GM23338 (cell line): ENCODE measurements at regions not wholly inside any gene's neighbourhood (a gene's known extent, or its start where the extent isn't known, plus 50 kb on each side); places are given as distances from the start of the nearest gene placed in this dataset.

Experiments used
- ATAC-seq: fragments of 200-7000 bp; cut with Tn5 transposase; 3 replicates; pipeline ENCODE4 v1.9.1; 2020
- DNase-seq: peaks from one replicate; pipeline ENCODE4 v3.0.0-alpha.2; 2015; ENCODE audit warnings: low spot score
- H2AFZ ChIP-seq: fragments of 200-600 bp; sonication (generic); 2 replicates; pipeline ENCODE4 v1.8.0; 2016; ENCODE audit warnings: antibody characterized with exemption, mild to moderate bottlenecking, moderate library complexity
- H3F3A ChIP-seq: fragments of 200-600 bp; sonication (generic); replicated peaks from 2 replicates; pipeline ENCODE4 v1.8.0; 2017; ENCODE audit warnings: antibody characterized with exemption, mixed run types, low read depth
- H3K27ac ChIP-seq: fragments of 200-600 bp; sonication (generic); 2 replicates; pipeline ENCODE4 v1.6.1; 2016; ENCODE audit warnings: low read depth
- H3K27me3 ChIP-seq: fragments of 200-600 bp; sonication (generic); 2 replicates; pipeline ENCODE4 v1.8.0; 2016; ENCODE audit warnings: mild to moderate bottlenecking, mixed run types, moderate library complexity; ENCODE audit not compliant: insufficient read depth
- H3K36me3 ChIP-seq: fragments of 200-600 bp; sonication (generic); 2 replicates; pipeline ENCODE4 v1.8.0; 2016; ENCODE audit warnings: mild to moderate bottlenecking; ENCODE audit not compliant: insufficient read depth
- H3K4me1 ChIP-seq: fragments of 200-600 bp; sonication (generic); 2 replicates; pipeline ENCODE4 v1.8.0; 2016; ENCODE audit warnings: mild to moderate bottlenecking, moderate library complexity; ENCODE audit not compliant: insufficient read depth
- H3K4me2 ChIP-seq: fragments of 200-600 bp; sonication (generic); 2 replicates; pipeline ENCODE4 v1.7.1; 2017; ENCODE audit warnings: mixed run types
- H3K4me3 ChIP-seq: fragments of 200-600 bp; sonication (generic); 2 replicates; pipeline ENCODE4 v1.6.1; 2016; ENCODE audit warnings: mixed run types
- H3K79me2 ChIP-seq: fragments of 200-600 bp; sonication (generic); replicated peaks from 2 replicates; pipeline ENCODE4 v1.8.0; 2017; ENCODE audit warnings: mild to moderate bottlenecking; ENCODE audit not compliant: insufficient read depth
- H3K9me2 ChIP-seq: fragments of 200-600 bp; sonication (generic); 2 replicates; pipeline ENCODE4 v1.8.0; 2017; ENCODE audit not compliant: insufficient read depth
- H4K20me1 ChIP-seq: fragments of 200-600 bp; sonication (generic); replicated peaks from 2 replicates; pipeline ENCODE4 v1.8.0; 2017; ENCODE audit warnings: mild to moderate bottlenecking; ENCODE audit not compliant: insufficient read depth
- H3K27ac Mint-ChIP-seq: 2 replicates; pipeline ENCODE4 v1.8.0; 2020; ENCODE audit warnings: inconsistent platforms, mild to moderate bottlenecking, moderate library complexity, mixed read lengths
- H3K27me3 Mint-ChIP-seq: 3 replicates; pipeline ENCODE4 v1.8.0; 2022; ENCODE audit warnings: low read depth, mild to moderate bottlenecking, moderate library complexity, mixed read lengths, inconsistent platforms; ENCODE audit not compliant: insufficient read depth, poor library complexity
- H3K36me3 Mint-ChIP-seq: 3 replicates; pipeline ENCODE4 v1.8.0; 2021; ENCODE audit warnings: low read depth, mild to moderate bottlenecking, inconsistent platforms, moderate library complexity, mixed read lengths
- H3K4me1 Mint-ChIP-seq: 3 replicates; pipeline ENCODE4 v1.8.0; 2020; ENCODE audit warnings: mild to moderate bottlenecking, inconsistent platforms, mixed read lengths
- H3K4me3 Mint-ChIP-seq: 3 replicates; pipeline ENCODE4 v1.8.0; 2021; ENCODE audit warnings: moderate library complexity, mild to moderate bottlenecking, inconsistent platforms, mixed read lengths
- H3K9me3 Mint-ChIP-seq: 3 replicates; pipeline ENCODE4 v1.8.0; 2020; ENCODE audit warnings: moderate library complexity, mild to moderate bottlenecking, inconsistent platforms, mixed read lengths
- ETS1 ChIP-seq: IDR thresholded peaks from 2 replicates; pipeline ENCODE4 v1.6.1; 2016; ENCODE audit warnings: antibody characterized with exemption
- EZH2phosphoT487 ChIP-seq: fragments of 200-600 bp; sonication (generic); IDR thresholded peaks from one replicate; pipeline ENCODE4 v1.8.1; 2018; ENCODE audit warnings: antibody characterized with exemption; ENCODE audit not compliant: unreplicated experiment
- JUNB ChIP-seq: IDR thresholded peaks from one replicate; pipeline ENCODE4 v1.6.1; 2016; ENCODE audit warnings: antibody characterized with exemption; ENCODE audit not compliant: unreplicated experiment
- POLR2AphosphoS5 ChIP-seq: IDR thresholded peaks from 2 replicates; pipeline ENCODE4 v1.6.1; 2016; ENCODE audit warnings: antibody characterized with exemption, low read depth
- REST ChIP-seq: IDR thresholded peaks from one replicate; pipeline ENCODE4 v1.6.1; 2018; ENCODE audit warnings: antibody characterized with exemption; ENCODE audit not compliant: unreplicated experiment
- STAT1 ChIP-seq: IDR thresholded peaks from one replicate; pipeline ENCODE4 v1.6.1; 2016; ENCODE audit warnings: antibody characterized with exemption; ENCODE audit not compliant: unreplicated experiment
- ZNF114 ChIP-seq: fragments of 250-450 bp; sonication (Bioruptor Pico); IDR thresholded peaks from 2 replicates; pipeline ENCODE4 v1.5.0; 2020; ENCODE audit warnings: mild to moderate bottlenecking, moderate library complexity
- ZNF462 ChIP-seq: fragments of 250-450 bp; sonication (Bioruptor Pico); IDR thresholded peaks from 2 replicates; pipeline ENCODE4 v1.5.0; 2020; ENCODE audit warnings: mild to moderate bottlenecking, moderate library complexity

GRCh38 chr12:85405262-85405661 is 125.2 kb downstream of the ALX1 start (continued):
- TF ChIP-seq REST (no peak), ETS1 (no peak), ZNF114 (CRISPR knock-in tag) (no peak), POLR2AphosphoS5 (no peak), STAT1 (no peak), EZH2phosphoT487 (no peak)

GRCh38 chr12:85405781-85406522 is 125.9 kb downstream of the ALX1 start:
- Mint-ChIP-seq H3K9me3 (no peaks in the 10 kb centered on the region), H3K4me3 (no peak overlapping the region), H3K4me1 (peaks cover 10% of the 10 kb centered on the region; the same call in 2 of the 3 replicates), H3K36me3 (no peaks in the 10 kb centered on the region), H3K27ac (no peak overlapping the region), H3K27me3 (no peaks in the 10 kb centered on the region)
- no peaks in the 10 kb centered on the region for H3K79me2 ChIP-seq
- H2AFZ ChIP-seq = no peak overlapping the region
- no peaks in the 10 kb centered on the region for H3K27me3 ChIP-seq
- no peak overlapping the region for H3K4me2 ChIP-seq
- no peak for ATAC-seq
- H3K4me3 ChIP-seq = no peak overlapping the region
- H3K36me3 ChIP-seq = no peaks in the 10 kb centered on the region
- no peaks in the 10 kb centered on the region for H3K4me1 ChIP-seq
- no peaks in the 10 kb centered on the region for H4K20me1 ChIP-seq
- no peak for TF ChIP-seq ZNF462 (CRISPR knock-in tag)
- TF ChIP-seq JUNB = no peak
- DNase-seq = no peak
- H3K27ac ChIP-seq = no peak overlapping the region
- H3F3A ChIP-seq = no peaks in the 10 kb centered on the region
- no peaks in the 10 kb centered on the region for H3K9me2 ChIP-seq
